HG03565 (cell line): ENCODE measurements at regions not wholly inside any gene's neighbourhood (a gene's known extent, or its start where the extent isn't known, plus 50 kb on each side); places are given as distances from the start of the nearest gene placed in this dataset.

Experiments used
- ATAC-seq: cut with Tn5 transposase; IDR thresholded peaks from one replicate; pipeline ENCODE4 v1.9.1; 2021; ENCODE audit warnings: mild to moderate bottlenecking, moderate library complexity; ENCODE audit not compliant: unreplicated experiment

DNA sequence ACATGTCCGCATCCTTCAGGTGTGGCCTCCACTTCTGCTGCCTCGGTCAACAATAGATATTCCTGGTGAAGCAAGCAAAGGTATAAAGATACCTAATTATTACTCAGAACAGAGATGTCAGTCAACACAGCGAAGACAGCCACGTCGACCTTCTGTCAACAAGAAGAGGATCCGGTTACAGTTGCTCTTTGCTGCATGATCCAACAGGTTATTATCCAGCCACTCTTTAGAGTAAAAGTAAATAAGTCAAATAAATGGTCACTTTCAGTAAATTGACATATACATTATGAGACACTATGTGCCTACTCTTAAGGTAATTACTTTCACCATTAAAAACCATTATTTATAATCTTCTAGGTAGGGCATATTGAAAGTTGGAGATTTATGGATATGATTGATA lies 356.8 kb upstream of the ATP11B start:
- ATAC-seq: no peak

GRCh38 chr3:182438398-182438797 lies 354.9 kb upstream of the ATP11B start:
- ATAC-seq: no peak

DNA sequence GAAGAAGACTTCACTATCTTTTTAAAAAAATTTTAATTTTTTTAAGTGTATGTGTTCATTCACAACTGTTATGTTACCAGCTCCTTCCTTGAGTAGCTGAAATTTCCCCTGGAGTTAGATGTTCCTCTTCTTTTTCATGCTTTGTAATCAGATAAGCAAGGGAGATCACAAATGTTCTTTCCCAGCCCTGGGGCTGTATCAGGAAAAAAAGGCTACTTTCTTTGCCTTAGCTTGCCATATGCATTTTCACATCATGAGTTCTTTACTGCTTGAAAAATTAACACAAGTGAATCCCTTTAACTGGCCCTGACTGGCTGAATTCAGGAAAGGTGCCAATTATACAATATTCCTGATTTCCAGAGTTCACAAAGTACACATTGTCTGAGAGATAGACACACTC lies 353.2 kb upstream of the ATP11B start:
- no peak for ATAC-seq

- ATAC-seq: no peak
Observed at GRCh38 chr3:182445576-182445975, 347.7 kb upstream of the ATP11B start.

DNA sequence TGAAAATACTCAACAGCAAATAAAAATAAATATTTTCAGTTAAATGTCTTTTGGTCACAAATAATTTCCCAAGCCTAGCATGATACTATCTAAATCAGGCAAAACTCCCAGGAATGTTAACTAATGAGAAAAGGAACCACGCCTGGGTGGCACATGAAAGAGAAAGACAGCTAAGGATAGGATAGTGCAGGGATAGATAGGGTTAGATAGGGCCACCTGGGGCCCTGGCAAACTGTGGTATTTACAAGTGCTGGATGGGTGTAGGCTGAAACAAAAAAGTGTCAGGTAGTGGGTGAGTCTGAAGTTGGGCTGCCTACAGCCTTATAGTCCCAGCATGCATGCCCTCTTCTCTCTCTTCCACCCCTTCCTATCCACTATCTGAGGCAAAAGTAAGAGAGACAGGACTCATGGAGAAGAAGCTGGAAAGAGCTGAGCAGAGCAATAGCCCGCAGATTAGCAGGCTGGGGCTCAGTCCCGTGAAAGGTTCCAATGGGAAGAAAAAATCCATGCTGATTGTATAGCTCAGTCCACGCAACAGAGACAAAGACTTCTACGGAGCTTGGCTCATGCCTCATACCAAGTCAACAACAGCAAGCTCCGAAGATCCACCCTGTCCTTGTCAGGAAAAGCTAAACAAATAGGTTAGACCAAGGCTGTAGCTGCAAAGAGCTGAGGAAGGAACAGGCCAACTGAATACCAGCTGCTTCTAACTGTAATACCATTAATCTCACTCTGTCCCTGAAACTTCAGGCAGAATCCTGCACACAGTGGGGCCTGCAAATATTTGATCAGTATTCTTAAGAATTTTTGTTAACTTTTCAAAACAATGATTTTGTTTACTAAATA lies 342.1 kb upstream of the ATP11B start:
- no peak for ATAC-seq

DNA sequence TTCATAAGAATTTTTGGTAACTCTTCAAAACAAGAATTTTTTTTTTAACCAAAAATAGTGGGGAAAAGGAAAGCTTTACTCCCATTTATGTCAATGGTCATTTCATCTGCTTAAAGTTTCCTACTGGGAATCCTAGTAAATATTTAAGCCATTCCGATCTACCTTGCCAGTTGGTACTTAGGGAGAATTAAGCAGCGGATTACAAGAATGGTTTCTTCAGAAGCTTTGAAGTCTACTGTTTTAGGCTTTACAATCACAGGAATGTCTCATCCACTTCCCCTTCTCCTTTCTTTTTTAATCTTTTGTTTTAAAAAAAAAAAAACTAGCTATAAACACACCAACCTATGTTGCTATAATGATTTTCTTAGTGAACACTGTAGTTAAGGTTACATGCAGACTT lies 341.4 kb upstream of the ATP11B start:
- no peak for ATAC-seq

GRCh38 chr3:182455011-182455410 lies 338.3 kb upstream of the ATP11B start:
- no peak for ATAC-seq

DNA sequence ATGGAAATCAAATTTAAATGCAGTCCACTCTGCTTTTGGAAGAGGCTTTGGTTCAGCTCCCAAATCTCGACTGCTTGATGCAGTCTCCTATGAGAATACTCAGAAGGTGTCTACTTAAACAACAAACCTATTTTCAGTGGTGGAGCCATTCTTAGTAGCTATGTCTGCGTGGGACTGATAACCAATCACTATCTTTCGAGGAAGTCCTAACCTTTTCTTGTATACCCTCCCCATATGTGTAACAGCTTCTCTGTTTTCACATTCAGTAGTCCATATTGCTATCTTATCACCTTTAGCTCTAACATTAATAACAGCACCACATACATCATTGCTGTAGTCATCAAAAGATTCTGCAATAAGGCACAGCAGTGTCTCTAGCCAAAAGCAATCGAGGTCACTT lies 333.0 kb upstream of the ATP11B start:
- no peak for ATAC-seq

- no peak for ATAC-seq
Observed at GRCh38 chr3:182462152-182462551, 331.2 kb upstream of the ATP11B start.

DNA sequence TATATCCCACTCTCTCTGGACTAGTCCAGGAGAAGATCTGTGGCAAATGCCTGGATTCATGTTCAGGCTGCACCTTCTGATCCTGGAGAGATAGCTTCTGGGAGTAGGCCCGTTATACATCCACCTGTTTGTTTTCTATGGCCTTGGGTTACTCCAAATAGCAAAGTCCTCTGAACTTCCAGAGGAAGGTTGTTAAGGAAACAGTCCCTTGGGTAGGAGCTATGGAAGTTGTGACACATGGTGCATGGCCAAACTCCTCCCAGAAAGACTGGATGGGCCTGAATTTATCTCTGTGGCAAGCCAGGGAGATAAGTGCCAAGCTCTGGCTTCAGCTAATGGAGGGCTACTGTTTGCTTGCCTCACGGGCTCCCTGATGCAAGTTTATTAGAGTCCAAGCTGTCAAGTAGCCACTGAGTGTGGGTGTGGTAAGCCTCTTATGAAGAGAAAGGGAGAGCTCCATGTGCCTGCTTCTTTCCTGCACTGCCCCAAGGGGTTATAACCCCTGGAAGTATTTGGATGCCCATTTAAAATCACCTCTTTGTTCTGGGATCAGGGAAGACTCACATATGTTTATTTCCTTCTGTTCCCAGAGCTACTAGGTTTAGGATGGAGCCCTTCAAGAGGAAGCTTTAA lies 328.7 kb upstream of the ATP11B start:
- no peak for ATAC-seq

DNA sequence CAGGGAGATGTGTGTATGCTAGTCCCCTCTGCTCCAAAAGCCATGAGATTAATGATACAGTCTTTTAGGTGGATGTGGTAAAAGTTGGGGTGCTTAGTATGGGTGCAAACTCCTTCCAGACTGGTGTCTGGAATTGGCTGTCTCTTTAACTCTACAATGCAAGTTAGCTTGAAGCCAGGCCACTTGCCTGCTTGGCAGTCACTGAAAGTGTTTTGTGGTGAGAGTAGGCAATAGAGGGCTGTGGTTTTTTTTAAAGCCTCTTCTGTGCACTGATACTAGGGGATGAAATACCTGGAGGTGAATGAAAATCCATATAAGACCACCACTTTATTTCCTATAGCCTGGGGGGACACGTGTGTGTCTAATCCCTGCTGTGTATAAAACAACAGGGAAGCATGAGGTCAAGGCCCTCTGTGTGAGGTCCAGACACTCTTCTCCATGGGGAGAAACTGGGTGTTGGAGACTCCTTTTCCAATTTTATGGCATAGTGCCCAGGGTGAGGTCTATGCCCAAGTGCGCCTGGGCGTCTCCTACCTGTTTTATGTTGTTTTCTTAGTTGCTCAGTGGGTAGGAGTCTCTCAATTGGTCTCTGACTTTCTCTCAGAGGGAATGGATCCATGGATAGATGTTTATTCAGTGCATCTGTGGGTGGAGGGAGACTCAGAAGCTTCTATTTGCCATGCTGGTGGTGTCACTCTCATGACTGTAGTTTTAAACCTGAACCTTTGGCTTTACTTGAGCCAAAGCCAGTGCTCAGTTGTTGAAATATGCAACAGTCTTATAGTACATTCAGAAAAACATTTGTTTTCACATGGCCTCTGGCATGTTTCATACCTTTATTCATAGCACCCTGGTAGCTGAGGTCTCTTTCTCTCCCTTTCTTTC lies 327.8 kb upstream of the ATP11B start:
- no peak for ATAC-seq

- ATAC-seq: no peak
Observed at GRCh38 chr3:182469086-182469485, 324.2 kb upstream of the ATP11B start.

GRCh38 chr3:182470187-182470586 lies 323.1 kb upstream of the ATP11B start:
- no peak for ATAC-seq

DNA sequence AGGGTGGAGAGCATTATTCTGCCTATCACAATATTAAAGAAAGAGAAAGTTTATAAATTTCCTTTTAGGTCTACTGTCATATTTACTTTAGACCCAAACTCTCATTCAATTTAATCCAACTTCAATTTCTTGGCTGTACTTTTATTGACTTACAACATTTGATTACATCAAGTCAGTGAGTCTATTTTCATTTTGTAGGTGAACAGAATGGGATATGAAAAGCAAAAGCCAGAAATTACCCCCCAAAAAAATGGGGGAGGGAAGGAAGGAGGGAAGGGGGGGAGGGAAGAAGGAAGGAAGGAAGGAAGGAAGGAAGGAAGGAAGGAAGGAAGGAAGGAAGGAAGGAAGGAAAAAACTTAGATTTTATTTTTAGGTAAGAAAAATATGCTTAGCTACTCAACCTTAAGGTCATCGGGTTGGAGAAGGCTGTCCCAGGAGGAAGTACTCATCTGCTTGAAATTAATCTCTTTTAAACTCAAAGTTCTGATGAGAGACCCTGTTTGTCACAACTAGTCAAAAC lies 320.1 kb upstream of the ATP11B start:
- ATAC-seq: no peak

DNA sequence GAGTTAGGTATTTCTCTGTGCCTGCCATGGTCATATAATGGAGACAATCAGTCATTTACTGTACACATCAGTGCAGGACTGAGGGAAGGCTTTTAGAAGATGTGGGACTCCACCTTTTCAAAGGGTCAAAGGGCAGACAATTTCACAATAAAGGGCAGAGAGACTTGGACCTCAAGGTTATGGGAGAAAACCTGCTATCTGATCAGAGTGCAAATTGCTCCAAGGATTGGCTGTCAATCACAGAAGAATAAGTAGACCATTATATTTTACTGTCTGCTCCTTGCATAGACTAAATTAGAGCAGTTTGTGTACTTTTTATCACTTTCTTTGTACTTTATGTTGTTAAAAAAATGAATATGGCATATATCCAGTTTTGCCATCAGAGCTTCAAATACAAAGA lies 314.9 kb upstream of the ATP11B start:
- no peak for ATAC-seq

GRCh38 chr3:182479419-182480336 lies 313.6 kb upstream of the ATP11B start:
- ATAC-seq: no peak

- no peak for ATAC-seq
Observed at GRCh38 chr3:182482705-182483104, 310.6 kb upstream of the ATP11B start.

- no peak for ATAC-seq
Observed at GRCh38 chr3:182484682-182485081, 308.6 kb upstream of the ATP11B start.

- no peak for ATAC-seq
Observed at GRCh38 chr3:182485301-182485700, 308.0 kb upstream of the ATP11B start.

GRCh38 chr3:182486463-182486862 lies 306.8 kb upstream of the ATP11B start:
- ATAC-seq: no peak
